HG02678 (cell line): ENCODE measurements at regions not wholly inside any gene's neighbourhood (a gene's known extent, or its start where the extent isn't known, plus 50 kb on each side); places are given as distances from the start of the nearest gene placed in this dataset.

Experiments used
- ATAC-seq: cut with Tn5 transposase; IDR thresholded peaks from one replicate; pipeline ENCODE4 v1.9.1; 2021; ENCODE audit warnings: mild to moderate bottlenecking, moderate library complexity; ENCODE audit not compliant: unreplicated experiment

DNA sequence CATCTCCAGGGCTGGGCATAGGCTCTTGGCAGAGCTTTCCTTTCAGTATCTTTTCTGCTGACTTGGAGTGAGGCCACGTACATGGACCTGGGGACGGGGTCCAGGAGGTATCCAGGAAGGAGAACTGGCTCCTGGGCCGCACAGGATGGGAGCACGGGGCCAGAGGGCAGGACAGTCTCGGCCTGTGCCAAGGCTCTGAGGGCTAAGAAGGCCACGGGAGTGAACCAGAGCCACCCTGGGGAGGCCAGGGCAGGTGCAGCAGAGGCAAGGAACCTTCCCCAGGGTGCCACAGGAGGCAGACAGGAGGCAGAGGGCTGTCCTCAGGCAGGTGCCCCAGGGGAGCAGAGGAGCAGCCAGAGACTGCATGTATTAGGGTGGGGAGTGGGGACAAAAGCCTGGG, 50.3 kb downstream of the PLXNA1 start:
- no peak for ATAC-seq

DNA sequence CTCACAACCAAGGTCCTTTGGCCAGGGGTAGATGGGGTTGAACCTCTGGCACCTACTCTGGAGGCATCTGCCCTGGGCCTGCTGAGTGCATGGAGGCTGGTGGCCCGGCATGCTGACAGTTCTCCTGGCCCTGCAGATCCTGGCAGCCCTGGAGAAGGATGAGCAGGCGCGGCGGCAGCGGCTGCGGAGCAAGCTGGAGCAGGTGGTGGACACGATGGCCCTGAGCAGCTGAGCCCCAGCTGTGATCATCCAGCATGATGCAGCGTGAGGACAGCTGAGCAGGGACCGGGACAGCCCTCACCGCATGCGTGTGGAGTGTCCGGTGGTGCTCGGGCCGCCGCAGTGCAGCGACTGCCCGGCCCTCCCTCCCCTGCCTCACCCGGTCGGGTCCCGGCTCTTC, 50.9 kb downstream of the PLXNA1 start:
- ATAC-seq = no peak

DNA sequence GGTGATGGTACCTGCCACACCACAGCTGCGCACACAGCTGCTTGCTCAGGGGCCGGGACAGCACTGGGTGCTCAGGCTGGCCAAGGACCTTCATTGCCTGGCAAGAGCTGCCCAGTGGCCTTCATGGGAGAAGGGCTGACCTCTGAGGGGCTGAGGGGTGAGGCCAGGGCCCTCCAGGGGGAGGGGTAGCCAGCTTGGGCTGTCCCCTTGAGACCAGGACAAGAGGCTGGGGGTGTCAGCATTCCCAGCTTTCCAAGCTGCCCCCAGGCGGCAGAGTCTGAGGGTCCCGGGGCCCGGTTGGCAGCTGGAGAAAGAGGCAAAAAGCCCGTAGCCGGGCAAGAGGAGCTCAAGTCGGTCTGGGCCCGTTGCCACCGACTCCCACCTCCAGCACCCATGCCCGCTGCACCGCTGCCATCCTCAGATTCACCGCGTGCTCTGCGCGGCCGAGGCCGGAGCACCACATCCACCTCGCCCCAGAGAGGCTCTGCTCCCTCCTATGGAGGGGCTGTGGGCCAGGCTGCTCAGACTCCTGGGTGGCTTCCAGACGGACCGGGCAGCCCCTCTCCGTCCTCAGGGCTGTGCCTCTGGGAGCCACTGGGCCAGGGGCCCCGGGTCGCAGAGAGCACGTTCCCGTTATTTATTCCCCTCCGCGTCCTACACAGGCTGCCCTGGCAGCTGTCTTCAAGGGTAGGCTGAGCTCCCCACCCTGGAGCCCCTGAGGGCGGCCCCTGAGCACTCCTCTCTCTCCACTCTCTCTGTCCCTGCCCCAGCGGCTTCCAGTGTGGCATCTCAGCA, 51.5 kb downstream of the PLXNA1 start:
- ATAC-seq = no peak

DNA sequence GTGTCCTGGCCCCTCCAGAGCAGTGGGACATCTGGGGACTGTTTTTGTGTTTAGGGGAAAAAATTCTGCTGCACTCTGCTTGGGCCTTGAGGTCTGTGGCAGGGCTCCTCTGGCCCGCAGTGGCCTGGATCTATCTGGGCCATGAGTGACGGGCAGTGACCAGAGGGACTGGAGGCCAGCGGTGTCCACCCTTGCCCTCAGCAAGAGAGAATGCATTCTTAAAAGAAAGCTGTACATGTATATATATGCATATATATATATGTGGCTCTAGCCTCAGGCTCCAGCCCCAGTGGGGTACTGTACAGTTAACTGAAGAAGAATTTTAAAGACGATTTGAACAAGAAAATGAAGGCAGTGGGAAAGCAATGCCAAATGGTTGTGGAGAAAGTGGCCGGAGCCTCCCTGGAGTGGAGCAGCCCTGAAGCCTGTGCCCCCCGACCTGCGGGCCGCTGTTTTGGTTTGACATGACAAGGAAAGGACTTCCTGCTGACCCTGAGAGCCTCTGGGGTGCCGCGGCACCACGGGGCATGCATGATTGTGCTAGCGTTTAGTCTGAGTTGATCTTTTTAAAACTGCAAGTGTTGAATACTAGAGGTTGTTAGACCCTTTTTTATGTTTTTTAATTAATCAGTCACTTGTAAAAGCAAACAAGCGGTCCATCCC, 52.2 kb downstream of the PLXNA1 start:
- ATAC-seq = no peak

DNA sequence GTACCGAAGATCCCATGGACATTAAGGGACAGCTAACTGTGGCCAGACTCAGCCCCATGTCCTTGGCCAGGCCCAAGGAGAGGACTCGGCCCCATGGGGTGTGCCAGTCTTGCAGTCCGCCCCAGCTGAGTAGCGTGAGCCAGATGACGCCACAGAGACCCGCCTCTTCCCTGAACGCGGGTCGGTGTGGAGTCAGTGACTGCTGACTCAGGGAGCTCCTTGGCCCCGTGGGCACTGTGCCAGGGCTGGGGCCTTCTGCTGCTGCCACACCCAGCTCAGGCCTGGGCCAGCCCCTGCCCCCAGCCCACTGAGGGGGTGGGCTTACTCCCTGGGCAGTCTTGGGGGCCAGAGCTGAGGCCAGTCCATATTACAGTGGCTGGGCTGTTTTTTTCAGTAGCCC, 52.8 kb downstream of the PLXNA1 start:
- ATAC-seq = no peak

DNA sequence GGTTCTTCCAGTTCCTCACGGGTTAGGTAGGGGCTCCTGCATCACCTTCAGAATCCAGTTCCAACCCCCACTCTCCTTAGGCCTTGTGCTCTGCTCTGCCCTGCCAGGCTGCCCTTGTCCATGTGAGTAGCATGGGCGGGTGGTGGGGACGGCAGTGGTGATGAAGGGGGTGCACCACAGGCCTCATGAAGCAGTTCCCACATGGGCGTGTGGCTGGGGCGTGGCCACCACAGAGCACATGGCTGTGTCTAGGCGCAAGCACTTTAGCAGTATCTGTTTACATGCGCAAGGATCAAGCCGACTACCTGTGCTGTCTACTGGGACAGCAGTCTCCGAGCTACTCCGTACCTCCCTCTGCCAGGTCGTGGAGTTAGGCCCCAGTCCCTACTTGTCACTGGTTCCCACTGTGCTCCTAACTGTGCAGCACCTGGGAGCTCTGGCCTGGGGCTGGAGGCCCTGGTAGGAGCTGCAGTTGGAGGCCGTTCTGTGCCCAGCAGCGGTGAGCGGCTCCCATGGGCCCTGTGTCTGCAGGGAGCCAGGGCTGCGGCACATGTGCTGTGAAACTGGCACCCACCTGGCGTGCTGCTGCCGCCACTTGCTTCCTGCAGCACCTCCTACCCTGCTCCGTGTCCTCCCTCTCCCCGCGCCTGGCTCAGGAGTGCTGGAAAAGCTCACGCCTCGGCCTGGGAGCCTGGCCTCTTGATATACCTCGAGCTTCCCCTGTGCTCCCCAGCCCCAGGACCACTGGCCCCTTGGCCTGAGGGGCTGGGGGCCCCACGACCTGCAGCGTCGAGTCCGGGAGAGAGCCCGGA, 53.5 kb downstream of the PLXNA1 start:
- no peak for ATAC-seq

DNA sequence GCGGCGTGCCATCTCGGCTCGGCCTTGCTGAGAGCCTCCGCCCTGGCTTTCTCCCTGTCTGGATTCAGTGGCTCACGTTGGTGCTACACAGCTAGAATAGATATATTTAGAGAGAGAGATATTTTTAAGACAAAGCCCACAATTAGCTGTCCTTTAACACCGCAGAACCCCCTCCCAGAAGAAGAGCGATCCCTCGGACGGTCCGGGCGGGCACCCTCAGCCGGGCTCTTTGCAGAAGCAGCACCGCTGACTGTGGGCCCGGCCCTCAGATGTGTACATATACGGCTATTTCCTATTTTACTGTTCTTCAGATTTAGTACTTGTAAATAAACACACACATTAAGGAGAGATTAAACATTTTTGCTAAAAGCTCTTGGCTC, 54.1 kb downstream of the PLXNA1 start:
- ATAC-seq = no peak

DNA sequence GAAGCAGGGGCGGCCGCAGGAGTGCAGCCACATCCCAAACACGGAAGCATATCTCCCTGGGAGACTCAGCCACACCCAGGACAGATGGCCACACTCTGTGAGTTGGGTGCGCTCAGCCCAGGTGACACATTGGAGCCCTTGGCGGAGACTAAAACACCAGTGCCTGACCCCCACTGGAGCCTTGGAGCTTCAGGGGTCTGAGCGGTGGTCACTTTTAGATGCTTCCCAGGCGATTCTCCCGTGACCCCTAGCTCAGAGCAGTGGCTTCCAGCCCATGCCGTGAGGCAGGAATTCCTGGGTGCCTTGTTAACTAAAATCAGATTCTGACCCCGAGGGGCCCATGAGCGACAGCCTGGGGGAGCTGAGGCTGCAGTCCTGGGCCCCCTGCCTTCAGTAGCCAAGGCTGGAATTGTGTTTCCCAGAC, 54.5 kb downstream of the PLXNA1 start:
- ATAC-seq = no peak

DNA sequence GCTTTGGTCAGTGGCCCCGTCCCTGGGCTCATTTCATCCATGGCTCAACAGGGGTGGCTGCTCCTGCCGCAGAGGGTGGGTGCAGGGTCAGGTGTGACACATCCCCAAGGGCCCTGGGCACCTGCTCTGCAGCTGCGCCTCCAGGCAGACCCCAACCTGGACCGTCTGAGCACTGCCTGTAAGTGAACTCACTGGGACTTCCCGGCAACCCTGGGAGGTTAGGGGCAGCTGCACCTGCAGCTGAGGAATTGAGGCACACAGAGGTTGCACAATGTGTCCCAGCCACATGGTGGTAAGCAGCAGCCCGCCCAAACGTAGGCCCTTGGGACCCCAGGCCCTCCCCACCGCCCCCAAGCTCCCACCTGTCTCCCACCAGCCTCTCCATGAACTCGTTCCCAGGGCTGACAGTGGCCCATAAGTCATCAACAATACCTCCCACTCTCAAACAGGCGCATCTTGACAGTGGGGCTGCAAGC, 55.1 kb downstream of the PLXNA1 start:
- ATAC-seq = no peak

DNA sequence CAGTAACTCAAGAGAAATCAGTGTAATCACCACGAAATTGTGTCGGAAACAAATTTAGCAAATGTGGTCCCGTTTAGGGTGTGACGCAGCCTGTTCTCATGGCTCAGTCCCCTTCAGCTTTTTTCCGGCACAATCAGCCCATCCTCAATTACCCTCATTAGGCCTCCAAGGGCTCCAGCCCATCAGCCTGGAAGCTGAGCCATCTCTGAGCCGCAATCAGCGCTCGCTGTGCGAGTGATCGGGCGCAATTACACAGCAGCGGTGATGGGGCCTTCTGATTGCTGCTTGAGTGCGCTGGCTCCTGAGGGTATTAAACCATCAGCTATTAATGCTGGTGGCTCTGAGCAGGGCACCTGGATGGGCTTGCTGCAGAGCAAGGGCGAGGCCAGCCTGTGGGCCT, 55.6 kb downstream of the PLXNA1 start:
- no peak for ATAC-seq

DNA sequence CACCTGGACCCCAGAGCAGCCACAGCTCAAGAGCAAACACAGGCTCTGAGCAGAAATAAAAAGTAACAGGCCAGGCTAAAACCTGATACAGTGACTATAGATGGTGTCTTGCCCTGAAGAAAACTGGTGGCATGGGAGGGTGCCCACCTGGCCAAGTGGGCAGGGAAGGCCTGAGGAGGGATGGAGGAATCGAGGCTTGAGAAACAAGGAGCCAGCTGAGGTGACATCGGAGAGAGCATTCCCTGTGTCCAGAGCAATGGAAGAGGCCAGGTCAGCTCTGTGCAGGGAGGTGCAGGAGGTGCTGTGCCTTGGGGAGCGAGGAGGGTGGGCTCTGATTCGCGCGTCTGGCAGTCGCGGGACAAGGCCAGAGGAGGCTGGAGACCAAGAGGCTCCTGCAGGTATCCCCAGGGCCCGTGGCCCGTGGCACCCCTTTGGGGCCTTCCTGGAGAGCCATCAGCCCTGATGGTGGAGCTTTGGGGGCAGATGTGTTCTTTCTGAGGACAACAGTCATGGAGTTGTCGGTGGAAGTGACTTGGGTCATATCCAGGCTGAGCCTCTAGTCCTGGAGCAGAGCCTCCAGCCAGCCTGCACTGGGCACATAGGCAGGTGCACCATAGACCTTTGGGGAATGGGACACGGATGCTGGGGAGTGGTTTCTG, 56.1 kb downstream of the PLXNA1 start:
- ATAC-seq = no peak

DNA sequence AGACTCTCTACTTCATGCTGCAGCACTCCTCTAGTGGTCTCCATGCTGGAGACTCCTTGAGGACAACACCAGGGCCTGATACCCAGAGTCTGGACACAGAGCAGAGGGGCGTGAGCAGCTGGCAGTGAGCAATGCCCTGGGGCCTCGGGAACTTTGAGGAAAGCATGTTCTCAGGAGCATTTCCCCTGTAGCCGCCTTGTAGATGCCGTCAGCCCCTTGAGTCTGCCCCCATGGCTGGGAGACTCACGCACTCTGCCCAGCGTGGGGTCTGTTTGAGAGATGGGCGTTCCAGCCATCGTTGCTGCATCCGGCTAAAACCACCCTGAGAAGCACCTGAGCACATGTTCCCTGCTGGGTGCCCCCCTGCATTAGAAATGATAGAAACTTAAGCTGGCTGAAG, 56.8 kb downstream of the PLXNA1 start:
- ATAC-seq = no peak

DNA sequence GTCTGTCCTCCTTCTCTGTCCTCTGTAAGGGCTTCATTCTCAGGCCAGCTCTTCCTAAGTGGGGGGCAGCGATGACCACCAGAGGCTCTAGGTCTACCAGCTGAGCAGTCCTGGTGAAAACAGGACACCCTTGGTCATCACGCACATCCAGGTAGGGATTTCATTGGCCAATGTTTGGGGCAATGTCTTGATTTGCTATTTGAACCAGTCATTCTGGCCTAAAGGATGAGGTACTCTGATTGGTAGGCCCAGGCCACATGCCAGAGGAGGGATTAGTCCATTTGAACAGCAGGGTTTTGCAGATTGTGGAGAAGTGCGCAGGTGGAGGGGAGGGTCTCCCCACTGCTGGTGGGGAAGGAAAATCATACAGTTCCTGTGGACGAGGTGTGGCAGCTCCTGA, 57.3 kb downstream of the PLXNA1 start:
- ATAC-seq = no peak

DNA sequence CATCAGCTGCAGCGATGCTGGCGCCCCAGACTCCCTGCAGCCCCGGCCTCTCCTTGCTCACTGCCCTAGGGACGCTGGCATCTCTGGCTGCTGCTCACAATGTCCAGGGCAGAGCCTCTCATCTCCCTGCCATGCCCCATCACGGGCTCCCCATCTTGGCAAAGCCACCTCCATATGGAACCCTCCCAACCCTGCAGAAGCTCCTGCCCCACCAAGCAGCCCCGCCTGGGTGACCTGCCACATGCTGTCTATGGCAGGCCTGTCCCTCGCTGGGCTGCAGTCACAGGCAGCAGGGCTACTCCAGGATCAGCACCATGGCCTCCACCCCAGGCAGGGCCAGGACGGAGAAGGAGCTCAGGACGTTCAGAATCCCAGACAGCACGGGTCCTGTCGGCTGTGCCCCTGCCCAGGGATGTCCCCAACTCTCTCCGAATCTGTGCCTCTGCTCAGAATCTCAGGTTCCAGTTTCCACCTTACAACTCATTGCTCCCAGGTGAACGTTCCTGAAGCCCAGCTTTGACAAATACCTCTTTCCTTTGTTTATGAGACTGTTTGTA, 58.4 kb downstream of the PLXNA1 start:
- ATAC-seq = no peak

DNA sequence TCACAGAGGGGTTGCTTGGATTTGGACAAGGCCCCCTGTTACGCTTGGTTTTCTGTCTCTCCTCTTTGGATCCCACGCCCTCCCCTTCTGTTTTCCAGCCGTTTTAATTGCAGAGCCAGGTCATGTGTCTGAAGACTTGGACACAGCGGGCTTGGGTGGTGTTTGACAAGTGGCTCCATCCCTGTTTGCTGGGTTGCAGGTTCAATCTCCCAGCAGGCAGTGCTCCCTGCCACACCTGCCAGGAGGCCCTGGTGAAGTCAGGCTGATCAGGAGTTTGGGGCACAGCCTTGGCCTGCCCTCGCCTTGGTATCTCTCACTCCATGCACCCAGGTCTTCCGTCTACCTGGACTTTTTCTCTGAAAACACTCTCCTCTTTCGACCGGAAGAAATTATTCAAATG, 59.0 kb downstream of the PLXNA1 start:
- no peak for ATAC-seq

DNA sequence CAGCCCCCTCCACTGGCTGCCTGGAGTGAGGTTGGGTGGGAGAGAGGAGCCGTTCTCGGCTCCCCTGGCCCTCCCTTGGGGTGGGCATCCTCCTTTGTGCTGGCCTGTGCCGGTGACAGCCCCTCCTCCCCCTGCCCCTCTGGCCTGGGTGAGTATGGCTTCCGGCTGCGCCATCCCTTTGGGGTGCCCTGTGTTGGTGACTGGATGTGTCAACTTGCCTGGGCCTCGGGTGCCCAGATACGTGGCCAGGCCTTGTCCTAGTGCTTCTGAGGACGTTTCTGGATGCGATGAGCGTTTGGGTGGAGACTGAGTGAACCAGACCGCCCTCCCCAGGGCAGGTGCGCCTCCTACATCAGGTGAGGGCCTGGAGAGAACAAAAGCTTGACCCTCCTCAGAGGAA, 59.7 kb downstream of the PLXNA1 start:
- ATAC-seq = no peak

DNA sequence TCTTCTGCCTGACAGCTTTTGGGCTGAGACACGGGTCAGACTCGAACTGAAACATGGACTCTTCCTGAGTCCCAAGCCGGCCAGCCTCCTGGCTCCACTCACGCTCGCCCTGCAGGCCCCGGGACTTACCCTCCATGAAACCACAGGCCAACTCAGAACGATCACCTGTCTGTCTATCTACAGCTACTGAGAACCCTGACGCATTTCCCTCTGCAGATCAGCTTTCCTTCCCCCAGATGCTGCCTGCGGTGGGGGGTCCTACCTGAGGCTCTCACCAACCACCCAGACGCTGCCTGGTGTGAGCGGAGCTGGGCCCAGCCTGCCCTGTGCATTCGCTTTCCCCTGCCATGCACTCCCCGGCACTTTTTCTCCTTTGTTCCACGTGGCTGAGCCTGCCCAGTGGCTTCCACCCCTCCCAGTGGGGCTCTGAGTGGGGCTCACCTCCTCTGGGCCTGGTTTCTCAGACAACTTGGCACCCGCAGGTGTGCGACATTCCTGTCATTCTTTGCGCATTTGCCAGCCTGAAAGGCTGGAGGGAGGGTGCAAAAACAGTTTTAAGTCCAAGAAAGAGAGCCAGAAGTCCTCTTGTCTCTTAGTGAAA, 60.2 kb downstream of the PLXNA1 start:
- ATAC-seq = no peak

DNA sequence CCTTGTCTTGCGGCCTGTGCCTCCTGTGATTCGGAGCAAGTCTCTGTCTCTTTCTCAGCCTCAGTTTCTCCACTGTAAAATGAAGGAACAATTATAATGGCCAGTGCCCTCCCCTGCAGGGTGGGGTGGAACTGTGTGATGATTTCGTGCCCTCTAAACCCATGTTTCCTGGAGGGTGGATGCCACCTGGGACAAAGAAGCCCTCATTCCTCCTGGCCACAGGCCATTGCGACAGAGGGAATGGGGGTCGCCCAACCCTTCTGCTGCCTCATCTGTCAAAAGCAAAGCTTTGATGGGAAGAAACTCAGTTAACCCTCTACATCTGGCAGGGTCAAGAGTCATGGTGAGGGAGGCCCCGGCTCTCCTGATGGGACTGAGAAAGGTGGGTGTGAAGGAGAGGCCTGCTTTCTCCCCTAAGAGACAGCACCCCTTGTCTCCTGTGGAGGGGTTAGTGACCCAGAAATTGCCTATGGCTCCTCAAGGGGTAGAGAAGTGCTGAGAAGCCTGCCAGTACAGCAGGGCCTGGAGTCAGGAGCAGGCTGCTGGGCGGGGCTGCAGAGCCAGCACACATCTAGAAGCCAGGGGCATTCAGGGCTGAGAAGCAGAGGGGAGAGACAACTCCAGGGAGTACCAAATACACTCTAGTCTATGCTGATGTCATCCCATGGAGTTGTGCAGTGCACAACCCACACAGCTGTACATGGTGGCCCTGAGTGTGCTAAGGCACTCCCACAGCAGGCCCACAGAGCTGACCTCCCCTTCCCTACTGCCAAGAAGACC, 61.0 kb downstream of the PLXNA1 start:
- no peak for ATAC-seq

DNA sequence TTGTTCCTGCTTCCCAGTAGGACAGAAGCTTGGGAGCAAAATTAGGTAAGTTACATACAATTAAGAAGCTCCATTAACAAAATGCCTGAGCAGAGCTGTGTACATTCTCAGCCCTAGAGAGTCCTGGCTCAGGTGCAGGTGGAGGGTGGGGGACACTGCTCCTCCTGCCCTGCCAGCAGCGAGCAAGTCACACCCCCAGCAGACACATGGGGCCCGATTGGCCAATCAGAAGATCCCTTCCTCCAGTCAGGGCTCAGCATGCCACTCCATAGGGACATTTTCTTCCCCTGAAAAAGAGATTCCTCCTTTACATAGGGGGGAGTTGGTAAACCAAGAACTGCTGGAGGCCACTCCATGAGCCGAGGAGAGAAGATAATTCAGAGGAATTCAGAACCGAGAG, 62.1 kb downstream of the PLXNA1 start:
- no peak for ATAC-seq
